ENCODE measurements at regions not wholly inside any gene's neighbourhood (a gene's known extent, or its start where the extent isn't known, plus 50 kb on each side); places are given as distances from the start of the nearest gene placed in this dataset.

DNA sequence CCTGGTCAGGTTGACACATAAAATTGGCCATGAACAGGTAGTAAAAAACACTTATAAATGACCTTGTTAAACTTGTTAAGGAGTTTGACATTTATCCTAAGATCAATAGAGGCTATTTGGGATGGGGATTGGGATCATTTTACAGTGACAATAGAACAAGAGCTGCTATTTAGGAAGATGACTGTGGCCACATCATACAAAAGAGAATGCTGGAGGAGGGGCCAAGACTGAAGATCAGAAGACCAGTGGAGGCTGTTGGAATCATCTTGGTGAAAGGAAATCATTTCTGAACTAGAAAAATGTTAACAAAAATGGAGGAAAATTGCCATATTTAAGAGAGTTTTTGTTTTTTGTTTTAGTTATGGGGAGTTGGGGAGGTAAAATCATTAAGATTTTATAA, 304.8 kb upstream of the TLE4 start:
- no peak overlapping the region for H3K4me2 ChIP-seq (ENCODE audit: insufficient read depth in 1 of 2, low read depth in 2 of 2, low read length in 2 of 2)
- CTCF ChIA-PET (ENCODE audit: partially characterized antibody) = interaction anchor here (2.4 kb wide), 1 partner anchor 12 kb away, joined by 10 read pairs; no protein-coding TSS in a partner anchor
- TF ChIP-seq SP1 (IDR thresholded peaks at IDR 0.05; ENCODE audit: low read depth, low read length) (no peak), GABPA (IDR thresholded peaks at IDR 0.05; ENCODE audit: borderline replicate concordance, insufficient read depth, low read length) (no peak), SRF (IDR thresholded peaks at IDR 0.05; ENCODE audit: low read depth, low read length) (no peak), PHF8 (conservative IDR thresholded peaks at IDR 0.05; ENCODE audit: low read depth, low read length) (no peak), TBP (IDR thresholded peaks at IDR 0.05; ENCODE audit: low read depth, low read length) (no peak), JUND (IDR thresholded peaks at IDR 0.05; ENCODE audit: low read length) (no peak), POU5F1 (IDR thresholded peaks at IDR 0.05; ENCODE audit: low read depth, low read length) (no peak), RNF2 (IDR thresholded peaks at IDR 0.05; ENCODE audit: borderline replicate concordance, low read depth, low read length, missing control alignments, poor library complexity, severe bottlenecking) (no peak), BACH1 (IDR thresholded peaks at IDR 0.05; ENCODE audit: low read length) (no peak), CBX5 (IDR thresholded peaks at IDR 0.05; ENCODE audit: low read depth, low read length) (no peak), KDM4A (IDR thresholded peaks at IDR 0.05; ENCODE audit: low read depth, low read length, severe bottlenecking) (no peak)

More for the DNA sequence above, 304.8 kb upstream of the TLE4 start:
- no peak overlapping the region for H2BK20ac ChIP-seq (ENCODE audit: low read length)
- no peaks in the 10 kb centered on the region for H4K20me1 ChIP-seq (replicated peaks in 1 of 2; ENCODE audit: control insufficient read depth in 1 of 2, insufficient read depth in 2 of 2, low read length in 2 of 2)
- no peak overlapping the region for H4K5ac ChIP-seq (ENCODE audit: insufficient read length, low read depth, low read length)
- H3K18ac ChIP-seq (ENCODE audit: extremely low read depth, low read length) = no peak overlapping the region
- no peak overlapping the region for H3K4me3 ChIP-seq (ENCODE audit: extremely low read depth in 1 of 4, insufficient read depth in 2 of 4, low read depth in 3 of 4, low read length in 4 of 4)
- H3K9ac ChIP-seq (replicated peaks in 1 of 4; ENCODE audit: extremely low read depth in 1 of 4, low read depth in 3 of 4, low read length in 3 of 4) = no peak overlapping the region
- H3K56ac ChIP-seq (replicated peaks; ENCODE audit: insufficient read length, low read depth, low read length) = no peak overlapping the region
- H2BK12ac ChIP-seq (ENCODE audit: low read depth, low read length) = no peak overlapping the region
- no peaks in the 10 kb centered on the region for H3K23me2 ChIP-seq (ENCODE audit: low read depth, low read length)
- H3K27me3 ChIP-seq (replicated peaks in 1 of 4; ENCODE audit: control insufficient read depth in 3 of 4, extremely low read depth in 1 of 4, insufficient read depth in 3 of 4, low read length in 3 of 4) = no peaks in the 10 kb centered on the region
- FAIRE-seq = no peak
- no peak overlapping the region for H3K23ac ChIP-seq (ENCODE audit: insufficient read length)
- no peak overlapping the region for H3K4ac ChIP-seq (replicated peaks; ENCODE audit: insufficient read length, low read depth, low read length)
- no peak overlapping the region for H2AFZ ChIP-seq (ENCODE audit: low read length)
- H3K36me3 ChIP-seq (ENCODE audit: control insufficient read depth in 2 of 4, insufficient read depth in 4 of 4, low read length in 3 of 4) = no peaks in the 10 kb centered on the region
- H2BK15ac ChIP-seq (ENCODE audit: low read length) = no peak overlapping the region
- no peak overlapping the region for H2AK5ac ChIP-seq (ENCODE audit: low read depth, low read length)
- H3K27ac ChIP-seq (ENCODE audit: low read depth, low read length) = no peak overlapping the region
- no peak overlapping the region for H4K8ac ChIP-seq (ENCODE audit: extremely low read depth, insufficient read depth, low read length)
- DNase-seq (ENCODE audit: low read depth in 1 of 2, low spot score in 2 of 2) = no peak
- no peak overlapping the region for H2BK120ac ChIP-seq (replicated peaks; ENCODE audit: low read depth, low read length)
- POLR2A ChIA-PET (ENCODE audit: partially characterized antibody) = no interaction called here
- no peaks in the 10 kb centered on the region for H3K79me2 ChIP-seq (ENCODE audit: control insufficient read depth in 1 of 2, insufficient read depth in 2 of 2, low read length in 2 of 2)
- H4K91ac ChIP-seq (replicated peaks; ENCODE audit: insufficient read length, low read length) = no peak overlapping the region
- H3K9me3 ChIP-seq (ENCODE audit: insufficient read depth in 2 of 2, low read depth in 1 of 2, low read length in 1 of 2) = no peaks in the 10 kb centered on the region
- H3K79me1 ChIP-seq (ENCODE audit: low read depth, low read length) = no peaks in the 10 kb centered on the region
- H3K14ac ChIP-seq (ENCODE audit: insufficient read length) = no peak overlapping the region
- no peaks in the 10 kb centered on the region for H3K4me1 ChIP-seq (replicated peaks in 1 of 4; ENCODE audit: control insufficient read depth in 3 of 4, insufficient read depth in 4 of 4, low read length in 3 of 4)
- H2BK5ac ChIP-seq (ENCODE audit: low read depth, low read length) = no peak overlapping the region
